ENCODE measurements at regions not wholly inside any gene's neighbourhood (a gene's known extent, or its start where the extent isn't known, plus 50 kb on each side); places are given as distances from the start of the nearest gene placed in this dataset.
"Not testable (repeated sequence)": the region's sequence is repeated elsewhere in the genome, so short reads cannot be mapped to it uniquely, and the experiment has no call there.

DNA sequence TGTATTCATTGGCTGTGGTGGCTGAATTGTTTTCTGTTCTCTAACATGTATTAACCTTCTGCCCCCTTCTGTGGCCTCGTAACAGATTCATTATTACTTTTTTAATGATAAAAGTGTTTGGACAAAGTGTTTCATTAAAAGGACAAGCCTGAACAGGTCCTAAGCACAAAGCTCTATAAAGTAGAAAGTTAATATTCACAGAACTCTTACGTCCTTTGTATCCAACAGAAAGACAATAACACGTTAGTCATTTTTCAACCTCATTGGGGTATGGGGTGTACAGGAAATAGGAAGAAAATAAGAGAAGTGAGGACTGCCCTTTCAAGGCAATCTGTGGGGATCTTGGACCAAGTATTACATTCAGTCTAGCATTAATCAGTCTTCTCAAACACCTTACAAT lies 105.5 kb upstream of the RGPD4 start:
- no peak for DNase-seq (ENCODE audit: low read depth)

DNA sequence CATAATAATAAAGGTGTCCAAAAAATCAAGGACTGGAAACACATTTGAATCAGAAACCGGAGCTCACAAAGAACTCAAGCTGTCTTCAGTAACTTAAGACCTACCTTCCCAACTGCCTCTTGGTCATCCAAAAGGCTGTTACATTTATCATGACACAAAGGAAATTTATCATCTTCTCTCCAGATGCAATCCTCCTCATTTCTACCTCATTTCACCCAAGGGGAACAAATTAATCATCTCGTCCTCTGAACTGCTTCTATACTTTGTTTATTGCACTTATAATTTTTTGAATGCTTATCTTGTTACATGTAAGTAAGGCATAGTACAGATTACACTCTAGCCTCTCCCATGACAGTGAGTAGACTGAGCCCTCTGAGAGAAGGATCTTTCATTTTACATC lies 105.1 kb upstream of the RGPD4 start:
- DNase-seq (ENCODE audit: low read depth), result no peak

DNA sequence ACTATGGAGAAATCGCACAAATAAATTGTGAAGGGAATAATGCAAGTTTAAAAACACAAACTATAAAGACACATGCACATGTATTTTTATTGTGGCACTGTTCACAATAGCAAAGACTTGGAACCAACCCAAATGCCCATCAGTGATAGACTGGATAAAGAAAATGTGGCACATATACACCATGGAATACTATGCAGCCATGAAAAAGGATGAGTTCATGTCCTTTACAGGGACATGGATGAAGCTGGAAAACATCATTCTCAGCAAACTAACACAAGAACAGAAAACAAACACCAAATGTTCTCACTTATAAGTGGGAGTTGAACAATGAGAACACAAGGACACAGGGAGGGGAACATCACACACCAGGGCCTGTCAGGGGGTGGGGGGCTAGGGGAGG lies 100.9 kb upstream of the RGPD4 start:
- not testable (repeated sequence) for DNase-seq (ENCODE audit: low read depth)

DNA sequence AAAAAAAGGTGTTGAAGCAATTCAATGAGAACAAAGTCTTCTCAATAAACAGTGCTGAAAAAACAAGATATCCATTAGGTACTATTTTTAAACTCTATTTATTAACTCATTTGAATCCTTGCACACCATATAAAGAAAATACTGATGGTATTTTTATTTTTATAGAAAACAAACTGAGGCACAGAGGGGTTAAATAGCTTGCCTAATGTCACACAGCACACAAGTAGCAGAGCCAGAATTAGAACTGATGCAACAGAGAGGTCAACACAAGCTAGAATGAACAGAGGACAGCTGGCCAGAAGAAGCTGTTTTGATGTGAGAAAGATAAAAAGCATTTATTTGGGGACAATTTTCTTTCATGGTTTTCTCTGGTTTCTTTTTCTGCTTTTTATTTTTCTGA lies 99.4 kb upstream of the RGPD4 start:
- DNase-seq (ENCODE audit: low read depth), result no peak

DNA sequence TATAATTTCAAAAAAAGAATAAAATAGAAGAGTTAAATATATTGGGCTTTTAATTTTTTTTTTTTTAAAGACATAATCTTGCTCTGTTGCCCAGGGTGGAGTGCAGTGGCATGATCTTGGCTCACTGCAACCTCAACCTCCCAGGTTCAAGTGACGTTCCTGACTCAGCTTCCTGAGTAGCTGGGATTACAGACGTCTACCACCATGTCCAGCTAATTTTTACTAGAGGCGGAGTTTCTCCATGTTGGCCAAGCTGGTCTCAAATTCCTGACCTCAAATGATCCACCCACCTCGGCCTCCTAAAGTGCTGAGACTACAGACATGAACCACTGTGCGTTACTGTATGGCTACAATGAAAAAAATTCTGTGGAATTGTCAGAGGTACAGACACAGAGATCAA lies 98.1 kb upstream of the RGPD4 start:
- DNase-seq (ENCODE audit: low read depth), result no peak

DNA sequence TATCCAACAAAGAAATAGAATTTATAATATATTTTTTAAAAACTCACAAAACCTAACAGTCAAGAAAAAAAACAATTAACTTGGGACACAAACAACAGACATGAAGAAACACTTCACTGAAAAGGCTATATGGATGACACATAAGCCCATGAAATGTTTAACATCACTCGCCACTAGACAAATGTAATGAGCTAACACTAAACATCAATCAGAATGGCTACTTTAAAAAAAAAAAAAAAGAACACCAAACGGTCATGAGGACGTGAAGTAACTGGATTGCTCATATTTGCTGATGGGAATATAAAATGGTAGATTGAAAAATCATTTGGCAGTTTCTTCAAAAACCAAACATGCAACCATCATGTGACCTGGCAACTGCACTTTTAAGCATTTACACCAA lies 97.3 kb upstream of the RGPD4 start:
- no peak for DNase-seq (ENCODE audit: low read depth)

DNA sequence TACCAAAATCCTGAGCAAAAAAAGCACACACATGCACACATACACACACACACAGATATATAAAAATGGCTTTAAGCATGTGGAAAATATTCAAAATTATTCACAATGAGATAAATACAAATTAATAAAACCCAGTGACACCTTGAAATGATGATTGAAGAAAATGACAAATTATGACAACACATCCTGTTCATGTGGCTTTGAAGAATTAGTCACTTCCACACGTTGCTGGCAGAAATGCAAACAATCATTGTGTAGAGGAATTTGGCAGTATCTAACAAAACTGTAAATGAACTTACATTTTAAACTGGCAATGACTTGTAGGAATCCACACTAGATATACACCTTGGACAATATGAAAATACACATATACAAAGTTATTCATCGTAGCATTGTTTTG lies 95.8 kb upstream of the RGPD4 start:
- no peak for DNase-seq (ENCODE audit: low read depth)

DNA sequence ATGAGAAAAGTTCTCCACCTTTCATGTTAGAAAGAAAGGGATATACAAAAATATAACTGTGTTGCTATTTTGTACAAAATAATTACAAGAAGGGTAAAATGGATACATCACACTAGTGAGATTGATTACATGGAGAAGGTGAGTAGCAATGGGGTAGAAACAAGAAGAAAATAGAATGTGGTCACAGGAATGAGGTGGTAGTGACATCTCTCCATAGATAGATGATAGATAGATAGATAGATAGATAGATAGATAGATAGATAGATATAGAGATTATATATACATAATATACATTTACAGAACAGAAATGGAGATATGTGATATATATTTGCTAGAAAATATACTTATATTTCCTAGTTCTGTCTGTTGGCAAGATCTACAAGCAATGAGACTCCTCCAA lies 95.3 kb upstream of the RGPD4 start:
- DNase-seq (ENCODE audit: low read depth), result no peak

DNA sequence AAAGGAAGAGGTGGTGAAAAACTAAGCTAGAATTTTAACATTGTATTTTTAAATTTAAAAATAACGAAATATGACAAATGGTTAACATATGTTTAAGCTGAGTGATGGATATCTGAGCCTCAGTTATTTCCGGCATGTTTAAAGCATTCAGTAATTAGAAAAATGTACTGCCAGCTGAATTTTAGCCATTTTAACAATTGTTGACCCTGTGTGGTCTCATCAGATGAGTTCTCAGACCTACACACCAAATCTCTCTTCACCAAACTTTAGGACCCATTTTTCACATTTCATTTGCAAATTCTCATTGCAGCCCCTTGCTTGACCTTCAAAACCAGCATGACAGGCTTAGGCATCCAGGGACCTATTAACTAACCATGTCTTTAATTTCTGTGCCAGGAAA lies 91.5 kb upstream of the RGPD4 start:
- DNase-seq (ENCODE audit: low read depth), result no peak

DNA sequence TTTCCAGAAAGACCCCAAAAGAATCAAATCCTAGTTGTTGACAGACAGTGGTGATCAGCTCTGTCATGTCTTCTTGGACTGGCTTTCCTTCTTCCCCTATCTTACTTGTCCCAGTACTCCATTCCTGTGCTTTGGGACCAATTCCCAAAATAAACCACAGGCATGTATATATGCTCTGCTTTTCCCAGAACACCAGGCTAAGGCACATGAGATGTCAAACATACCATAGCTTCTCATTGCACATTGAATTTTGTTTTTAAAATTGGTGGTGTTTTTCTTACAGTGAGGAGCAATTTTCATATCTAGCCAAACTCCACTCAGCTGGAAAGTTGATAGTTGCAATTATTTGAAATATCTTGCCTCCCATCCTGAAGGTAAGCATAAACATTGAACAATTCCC lies 88.9 kb upstream of the RGPD4 start:
- DNase-seq (ENCODE audit: low read depth), result no peak

DNA sequence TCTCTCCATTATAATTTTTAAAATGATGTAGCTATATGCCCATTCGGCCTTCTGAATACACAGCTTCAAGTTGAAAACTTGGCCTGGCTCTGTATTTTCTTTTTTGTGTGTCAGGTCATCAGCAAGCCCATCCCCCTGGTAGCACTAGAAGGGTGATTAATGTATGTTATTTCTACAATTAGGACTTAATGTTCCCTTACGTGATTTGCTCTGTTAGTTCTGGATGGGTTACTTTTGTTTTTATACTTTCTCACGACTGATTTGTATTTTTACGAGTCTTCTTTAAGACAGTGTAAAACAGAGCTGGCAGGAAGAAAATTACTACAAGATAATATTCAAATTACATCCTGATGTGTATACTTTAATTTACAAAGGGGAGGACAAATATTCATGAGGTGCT lies 88.4 kb upstream of the RGPD4 start:
- no peak for DNase-seq (ENCODE audit: low read depth)

DNA sequence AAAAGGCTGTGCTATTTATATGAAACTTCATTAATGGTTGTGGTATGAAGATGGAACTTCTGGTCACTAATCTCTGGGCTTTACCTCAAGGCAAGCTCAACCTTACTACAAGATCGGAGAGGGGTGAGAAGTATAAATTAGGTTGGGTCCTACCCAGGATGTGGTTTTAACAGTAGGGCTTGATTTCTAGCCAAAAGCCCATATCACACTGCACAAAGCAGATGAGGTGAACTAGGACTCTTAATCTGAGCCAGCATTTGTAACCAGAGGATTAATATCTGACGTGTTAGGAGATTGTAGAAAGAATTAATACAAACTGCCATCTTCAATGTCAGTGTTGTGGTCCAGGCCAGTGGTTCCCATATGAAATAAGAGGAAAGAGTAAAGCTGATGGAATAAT lies 86.4 kb upstream of the RGPD4 start:
- DNase-seq (ENCODE audit: low read depth), result no peak

DNA sequence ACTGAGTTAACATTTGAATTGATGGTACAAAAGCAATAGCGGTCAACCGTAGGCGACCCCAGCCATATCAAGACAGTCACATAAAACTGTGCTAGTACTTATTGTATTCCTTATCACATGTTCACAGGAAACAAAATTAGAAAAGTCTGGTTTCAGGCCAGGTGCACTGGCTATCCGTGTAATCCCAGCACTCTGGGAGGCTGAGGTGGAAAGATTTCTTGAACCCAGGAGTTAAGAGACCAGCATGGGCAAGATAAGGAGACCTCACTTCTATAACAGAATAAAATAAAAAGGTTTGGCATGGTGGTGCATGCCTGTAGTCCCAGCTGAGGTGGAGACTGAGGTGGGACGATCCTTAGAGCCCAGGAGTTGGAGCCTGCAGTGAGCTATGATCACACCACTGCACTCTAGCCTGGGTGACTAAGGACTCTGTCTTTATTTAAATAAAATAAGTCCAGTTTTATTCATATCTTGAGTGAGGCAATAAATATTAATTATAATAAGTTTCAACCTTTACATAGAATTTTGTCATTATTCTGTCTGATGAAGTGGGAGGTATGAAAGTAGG lies 84.1 kb upstream of the RGPD4 start:
- DNase-seq (ENCODE audit: low read depth), result no peak

DNA sequence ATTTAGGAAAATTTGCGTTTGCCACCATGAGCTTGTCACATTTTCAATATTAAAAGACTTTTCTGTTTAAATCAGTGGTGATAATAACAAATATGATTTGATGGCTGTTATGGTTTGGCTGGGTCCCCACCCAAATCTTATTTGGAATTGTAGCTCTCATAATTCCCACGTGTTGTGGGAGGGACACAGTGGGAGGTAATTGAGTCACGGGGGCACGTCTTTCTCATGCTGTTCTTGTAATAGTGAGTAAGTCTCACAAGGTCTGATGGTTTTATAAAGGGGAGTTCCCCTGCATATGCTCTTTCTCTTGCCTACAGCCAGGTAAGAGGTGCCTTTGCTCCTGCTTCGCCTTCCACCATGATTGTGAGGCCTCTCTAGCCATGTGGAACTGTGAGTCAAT lies 83.4 kb upstream of the RGPD4 start:
- DNase-seq (ENCODE audit: low read depth), result no peak

DNA sequence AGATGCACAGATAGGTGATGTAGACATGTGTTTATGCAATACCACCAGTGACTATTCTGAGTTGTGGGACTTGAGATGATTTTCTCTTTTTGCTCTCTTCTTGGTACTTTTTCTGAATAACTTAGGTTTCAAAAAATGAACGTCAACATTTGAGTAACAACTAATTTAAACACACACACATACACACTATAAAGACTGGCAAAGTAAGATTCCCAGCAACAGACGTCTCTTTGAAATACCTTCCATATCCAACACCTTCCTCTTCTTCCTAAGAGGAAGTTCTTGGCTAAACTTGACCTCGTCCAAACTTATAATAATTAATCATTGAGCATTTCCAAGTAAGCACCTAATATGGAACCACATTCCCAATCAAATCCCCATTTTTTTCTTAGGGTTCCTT lies 81.6 kb upstream of the RGPD4 start:
- no peak for DNase-seq (ENCODE audit: low read depth)

DNA sequence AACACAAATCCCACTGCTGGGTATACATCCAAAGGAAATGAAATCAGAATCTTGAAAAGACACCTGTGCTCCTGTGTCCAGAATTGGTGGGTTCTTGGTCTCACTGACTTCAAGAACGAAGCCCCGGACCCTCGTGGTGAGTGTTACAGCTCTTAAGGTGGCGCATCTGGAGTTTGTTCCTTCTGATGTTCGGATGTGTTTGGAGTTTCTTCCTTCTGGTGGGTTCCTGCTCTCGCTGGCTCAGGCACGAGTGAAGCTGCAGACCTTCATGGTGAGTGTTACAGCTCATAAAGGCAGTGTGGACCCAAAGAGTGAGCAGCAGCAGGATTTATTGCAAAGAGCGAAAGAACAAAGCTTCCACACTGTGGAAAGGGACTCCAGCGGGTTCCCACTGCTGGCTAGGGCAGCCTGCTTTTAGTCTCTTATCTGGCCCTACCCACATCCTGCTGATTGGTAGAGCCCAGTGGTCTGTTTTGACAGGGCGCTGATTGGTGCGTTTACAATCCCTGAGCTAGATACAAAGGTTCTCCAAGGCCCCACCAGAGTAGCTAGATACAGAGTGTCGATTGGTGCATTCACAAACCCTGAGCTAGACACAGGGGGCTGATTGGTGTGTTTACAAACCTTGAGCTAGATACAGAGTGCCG lies 80.0 kb upstream of the RGPD4 start:
- DNase-seq (ENCODE audit: low read depth), result not testable (repeated sequence)

DNA sequence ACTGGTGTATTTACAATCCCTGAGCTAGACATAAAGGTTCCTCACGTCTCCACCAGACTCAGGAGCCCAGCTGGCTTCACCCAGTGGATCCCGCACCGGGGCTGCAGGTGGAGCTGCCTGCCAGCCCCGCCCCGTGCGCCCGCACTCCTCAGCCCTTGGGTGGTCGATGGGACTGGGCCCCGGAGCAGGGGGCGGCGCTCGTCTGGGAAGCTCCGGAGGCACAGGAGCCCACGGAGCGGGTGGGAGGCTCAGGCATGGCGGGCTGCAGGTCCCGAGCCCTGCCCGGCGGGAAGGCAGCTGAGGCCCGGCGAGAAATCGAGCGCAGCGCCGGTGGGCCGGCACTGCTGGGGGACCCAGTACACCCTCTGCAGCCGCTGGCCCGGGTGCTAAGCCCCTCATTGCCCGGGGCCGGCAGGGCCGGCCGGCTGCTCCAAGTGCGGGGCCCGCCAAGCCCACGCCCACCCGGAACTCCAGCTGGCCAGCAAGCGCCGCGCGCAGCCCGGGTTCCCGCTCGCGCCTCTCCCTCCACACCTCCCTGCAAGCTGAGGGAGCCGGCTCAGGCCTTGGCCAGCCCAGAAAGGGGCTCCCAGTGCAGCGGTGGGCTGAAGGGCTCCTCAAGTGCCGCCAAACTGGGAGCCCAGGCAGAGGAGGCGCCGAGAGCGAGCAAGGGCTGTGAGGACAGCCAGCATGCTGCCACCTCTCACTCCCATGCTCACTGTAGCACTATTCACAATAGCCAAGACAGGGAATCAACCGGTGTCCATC lies 79.3 kb upstream of the RGPD4 start:
- not testable (repeated sequence) for DNase-seq (ENCODE audit: low read depth)

DNA sequence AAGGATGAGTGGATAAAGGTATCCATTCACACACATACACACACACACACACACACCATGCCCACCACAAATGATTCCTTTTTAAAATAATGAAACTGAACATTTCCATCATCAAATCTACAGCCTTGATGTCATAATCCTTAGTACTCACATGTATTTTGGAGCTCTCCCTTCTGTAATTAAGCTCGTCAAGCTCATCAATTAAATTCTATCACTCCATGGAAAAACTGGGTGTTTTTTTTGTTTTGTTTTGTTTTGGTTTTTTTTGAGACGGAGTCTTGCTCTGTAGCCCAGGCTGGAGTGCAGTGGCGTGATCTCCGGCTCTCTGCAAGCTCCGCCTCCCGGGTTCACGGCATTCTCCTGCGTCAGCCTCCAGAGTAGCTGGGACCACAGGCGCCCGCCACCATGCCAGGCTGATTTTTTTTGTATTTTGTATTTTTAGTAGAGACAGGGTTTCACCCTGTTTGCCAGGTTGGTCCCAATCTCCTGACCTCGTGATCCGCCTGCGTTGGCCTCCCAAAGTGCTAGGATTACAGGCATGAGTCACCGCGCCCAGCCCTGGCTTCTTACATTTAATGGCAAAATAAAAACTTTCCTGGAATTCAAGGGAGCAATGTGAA lies 78.6 kb upstream of the RGPD4 start:
- no peak for DNase-seq (ENCODE audit: low read depth)

DNA sequence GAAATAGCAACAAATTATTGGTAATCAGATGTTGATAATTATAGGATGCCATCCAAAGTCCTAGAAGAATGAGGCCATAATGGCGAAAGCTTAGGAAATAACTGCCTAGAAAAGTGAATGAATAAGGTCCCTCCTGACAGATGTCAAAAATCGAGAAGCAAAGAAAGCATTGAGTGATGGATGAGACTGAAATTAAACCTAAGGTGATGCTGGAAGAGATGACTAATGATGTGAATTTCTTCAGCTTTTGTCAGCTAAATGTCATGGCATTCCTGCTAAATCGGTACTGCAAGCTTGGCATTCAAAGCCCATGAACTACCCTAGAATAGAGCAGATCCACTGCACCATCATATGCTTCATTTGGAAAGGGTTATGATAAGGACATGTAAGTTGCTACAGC lies 74.8 kb upstream of the RGPD4 start:
- DNase-seq (ENCODE audit: low read depth), result no peak

DNA sequence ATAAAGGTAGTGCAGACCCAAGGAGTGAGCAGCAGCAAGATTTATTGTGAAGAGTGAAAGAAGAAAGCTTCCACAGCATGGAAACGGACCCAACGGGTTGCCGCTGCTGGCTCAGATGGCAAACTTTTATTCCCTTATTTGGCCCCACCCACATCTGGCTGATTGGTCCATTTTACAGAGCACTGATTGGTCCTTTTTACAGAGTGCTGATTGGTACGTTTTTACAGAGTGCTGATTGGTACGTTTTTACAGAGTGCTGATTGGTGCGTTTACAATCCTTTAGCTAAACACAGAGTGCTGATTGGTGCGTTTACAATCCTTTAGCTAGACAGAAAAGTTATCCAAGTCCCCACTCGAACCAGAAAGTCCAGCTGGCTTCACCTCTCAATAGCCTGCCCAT lies 72.9 kb upstream of the RGPD4 start:
- DNase-seq (ENCODE audit: low read depth), result not testable (repeated sequence)

DNA sequence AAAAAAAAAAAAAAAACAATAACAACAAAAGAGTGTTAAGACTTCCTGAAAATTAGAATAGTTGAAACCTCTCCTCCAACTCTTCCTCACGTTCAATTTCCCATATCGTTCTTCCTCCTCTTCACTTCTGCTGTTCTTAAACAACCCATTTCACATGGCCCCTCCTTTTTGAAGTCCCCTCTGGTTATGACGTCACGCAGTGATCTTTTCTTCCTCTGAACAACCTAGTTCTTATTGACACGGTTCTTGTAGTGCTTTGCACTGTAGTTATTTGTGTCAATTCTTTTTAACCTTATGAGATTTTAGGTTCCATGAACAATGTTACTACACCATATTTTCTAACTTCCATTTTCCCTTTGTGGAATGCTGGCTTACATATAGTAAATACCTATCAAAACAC lies 69.5 kb upstream of the RGPD4 start:
- no peak for DNase-seq (ENCODE audit: low read depth)

DNA sequence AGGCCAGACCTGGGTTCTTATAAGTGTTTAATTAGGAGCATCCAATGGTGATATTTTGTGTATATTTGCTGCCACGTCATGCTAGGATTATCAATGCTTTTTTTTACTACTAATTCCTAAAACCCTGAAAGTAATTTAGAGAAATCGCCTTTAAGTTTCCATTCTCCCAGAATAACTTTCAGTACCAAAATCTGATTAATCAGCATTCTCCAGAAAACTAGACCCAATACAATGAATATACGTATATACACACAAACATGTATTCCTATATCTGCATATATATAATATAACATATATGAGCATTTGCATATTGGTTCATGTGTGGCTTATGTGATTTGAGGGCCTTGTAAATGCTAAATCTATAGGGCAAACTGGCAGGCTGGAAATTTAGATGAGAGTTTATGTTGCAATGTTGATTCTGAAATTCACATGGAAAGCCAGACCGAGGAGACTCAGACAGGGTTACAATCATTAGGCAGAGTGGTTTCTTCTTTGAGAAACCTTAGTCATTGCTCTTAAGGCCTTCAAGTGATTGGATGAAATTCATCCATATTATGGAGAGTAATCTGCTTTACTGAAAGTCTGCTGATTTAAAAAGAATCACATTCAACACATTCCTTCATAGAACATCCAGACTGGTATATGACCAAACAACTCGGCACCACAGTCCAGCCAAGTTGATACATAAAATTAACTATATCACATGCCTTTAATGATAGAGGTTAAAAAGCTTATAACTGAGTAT lies 65.9 kb upstream of the RGPD4 start:
- DNase-seq (ENCODE audit: low read depth), result no peak

DNA sequence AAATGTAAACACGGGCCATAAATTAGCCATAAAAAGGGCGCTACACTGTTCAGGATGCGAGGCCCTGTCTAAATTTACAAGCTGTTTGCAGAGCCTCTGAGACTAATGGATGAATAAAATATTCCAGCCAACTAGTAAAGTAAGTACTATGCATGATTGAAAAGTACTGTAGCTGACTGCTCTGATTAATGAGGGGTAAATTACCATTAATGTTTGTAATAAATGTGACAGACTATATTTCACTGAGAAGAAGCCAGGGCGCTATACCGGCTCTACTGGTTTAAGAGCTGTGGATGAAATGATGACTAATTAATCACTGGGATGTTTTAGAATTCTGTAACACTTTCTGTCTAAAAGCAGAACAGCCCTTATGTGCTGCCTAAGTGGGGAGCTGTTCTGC lies 54.3 kb upstream of the RGPD4 start:
- DNase-seq (ENCODE audit: low read depth), result no peak
